Stimulated activated CD8-positive, alpha-beta memory T cell treated with anti-CD3 and anti-CD28 coated beads, Interleukin-15, amount 100 ng/mL, for 48 hours (primary cell): ENCODE measurements at regions not wholly inside any gene's neighbourhood (a gene's known extent, or its start where the extent isn't known, plus 50 kb on each side); places are given as distances from the start of the nearest gene placed in this dataset.
"Not testable (repeated sequence)": the region's sequence is repeated elsewhere in the genome, so short reads cannot be mapped to it uniquely, and the experiment has no call there.

ENCODE experiments used
- DNase-seq, 2 donors: peaks; one replicate each; pipeline ENCODE4 v3.0.0-alpha.2; 2020; ENCODE audit warnings: low read depth in 2 of 2

- not testable (repeated sequence) for DNase-seq
Observed at GRCh38 chr9:41018948-41019347, 109.5 kb downstream of the FOXD4L6 start.

DNA sequence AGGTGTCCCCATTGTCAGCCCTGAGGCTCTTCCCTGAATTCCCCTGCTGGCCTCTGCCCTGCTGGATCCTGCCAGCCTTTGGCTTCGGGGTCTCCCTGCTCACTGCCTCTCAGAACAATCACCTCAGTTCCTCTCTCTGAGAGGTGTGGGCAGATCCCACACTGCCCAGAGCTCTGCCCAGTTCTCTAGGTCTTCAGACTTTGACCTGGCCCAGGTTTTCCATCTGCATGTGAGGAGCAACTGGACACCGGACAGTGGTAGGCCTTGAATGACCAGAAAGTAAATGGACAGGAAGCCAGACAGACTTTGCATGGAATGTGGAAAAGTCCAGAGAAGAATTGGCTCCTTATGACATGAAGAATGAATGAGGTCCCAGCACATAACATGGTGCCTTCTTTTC, 111.8 kb downstream of the FOXD4L6 start:
- DNase-seq: not testable (repeated sequence)

- not testable (repeated sequence) for DNase-seq
Observed at GRCh38 chr9:40999952-41000700, 128.4 kb downstream of the FOXD4L6 start.

DNA sequence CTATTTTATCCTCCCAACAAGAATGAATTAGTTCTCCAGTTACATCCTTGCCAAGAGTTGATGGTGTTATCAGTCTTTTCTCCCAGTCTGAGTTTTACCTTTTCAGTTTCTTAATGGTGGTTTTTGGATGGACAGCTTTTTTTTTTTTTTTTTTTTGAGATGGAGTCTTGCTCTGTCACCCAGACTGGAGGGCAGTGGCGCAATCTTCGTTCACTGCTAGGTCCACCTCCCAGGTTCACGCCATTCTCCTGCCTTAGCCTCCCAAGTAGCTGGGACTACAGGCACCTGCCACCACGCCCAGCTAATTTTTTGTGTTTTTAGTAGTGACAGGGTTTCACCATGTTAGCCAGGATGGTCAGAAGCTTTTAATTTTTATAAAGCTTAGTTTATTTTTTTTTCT, 133.0 kb downstream of the FOXD4L6 start:
- DNase-seq: not testable (repeated sequence)

GRCh38 chr9:40993842-40994241, 134.6 kb downstream of the FOXD4L6 start:
- DNase-seq: not testable (repeated sequence)

DNA sequence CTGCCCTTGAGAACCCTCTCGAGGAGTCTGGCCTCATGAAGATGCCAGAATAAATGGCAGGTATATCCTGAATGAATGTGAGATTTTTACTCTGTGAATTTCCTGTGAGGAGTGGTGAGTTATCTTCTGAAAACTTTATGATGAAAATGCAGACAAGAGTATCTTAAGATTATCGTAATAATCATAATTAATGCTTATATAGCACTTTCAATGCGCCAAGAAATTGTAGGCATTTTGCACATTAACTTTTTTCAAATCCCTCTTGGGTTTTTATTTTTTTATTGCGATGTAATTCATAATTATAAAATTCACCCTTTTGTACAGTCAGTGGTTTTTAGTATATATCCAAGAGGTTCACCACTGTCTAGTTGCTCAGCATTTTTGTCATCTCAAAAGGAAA, 135.1 kb downstream of the FOXD4L6 start:
- DNase-seq: not testable (repeated sequence)

- DNase-seq: not testable (repeated sequence)
Observed at GRCh38 chr9:40992472-40992821, 136.0 kb downstream of the FOXD4L6 start.

DNA sequence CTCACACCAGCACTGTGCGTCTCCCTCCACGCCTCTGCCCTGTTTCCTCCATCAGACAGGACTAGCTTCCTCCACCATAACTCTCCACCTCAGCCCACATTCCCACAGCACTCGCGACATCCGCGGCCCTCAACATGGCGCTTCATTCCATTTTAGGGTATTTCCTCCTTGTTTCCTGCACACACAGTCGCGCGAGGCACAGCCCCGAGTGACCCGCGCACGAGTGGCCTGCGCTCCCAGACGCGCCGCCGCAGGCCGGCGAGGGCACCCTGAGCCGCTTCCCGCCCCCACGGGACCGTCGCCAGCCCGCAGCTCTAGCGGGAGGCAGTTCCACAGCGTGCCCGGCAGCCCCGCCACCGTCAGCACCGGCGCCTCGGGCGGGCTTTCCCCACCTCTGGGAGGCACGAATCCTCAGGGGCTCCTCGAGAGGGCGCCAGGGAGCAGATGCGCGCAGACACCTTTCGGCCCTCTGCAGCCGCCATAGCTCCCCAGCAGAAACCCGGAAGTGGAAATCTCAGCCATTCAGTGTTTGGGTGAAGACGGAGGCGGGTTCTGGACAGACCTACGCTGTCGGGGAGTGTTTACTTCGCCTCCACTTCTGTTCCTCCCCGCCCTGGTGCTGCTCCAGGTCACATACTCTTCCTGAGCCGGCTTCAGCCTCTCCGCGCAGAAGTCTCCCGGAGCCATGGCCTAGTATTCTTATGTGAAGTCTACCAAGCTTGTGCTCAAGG, 136.6 kb downstream of the FOXD4L6 start:
- DNase-seq: peak; percentile 97 to 98

DNA sequence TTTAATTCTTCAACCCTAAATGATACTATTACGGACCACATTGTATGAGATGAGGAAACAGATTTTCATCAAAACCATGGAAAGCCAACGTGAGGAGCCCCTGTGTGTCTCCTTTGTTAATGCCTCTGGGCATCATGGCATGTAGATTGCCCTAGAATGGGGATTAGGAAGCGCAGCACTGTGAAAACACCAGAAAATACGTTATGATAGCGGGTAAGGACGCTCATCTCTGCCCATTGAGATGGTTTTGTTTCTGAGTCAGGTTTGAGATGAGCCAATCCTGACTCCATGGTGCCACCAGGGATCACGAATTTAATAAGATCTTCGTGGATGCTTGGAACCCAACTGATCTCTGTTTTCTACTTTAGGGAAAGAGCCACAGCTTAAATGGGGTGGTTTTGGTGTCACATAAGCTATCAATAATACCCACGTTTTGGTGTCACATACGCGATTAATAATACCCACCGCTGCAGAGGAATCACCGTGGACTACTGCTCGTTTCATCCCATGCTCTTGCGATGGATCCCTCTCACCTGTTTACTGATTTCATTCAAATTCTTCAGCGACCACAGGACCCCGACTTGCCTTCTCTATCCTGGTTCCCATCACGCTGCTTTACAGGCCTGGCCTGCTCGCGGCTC, 137.3 kb downstream of the FOXD4L6 start:
- not testable (repeated sequence) for DNase-seq

DNA sequence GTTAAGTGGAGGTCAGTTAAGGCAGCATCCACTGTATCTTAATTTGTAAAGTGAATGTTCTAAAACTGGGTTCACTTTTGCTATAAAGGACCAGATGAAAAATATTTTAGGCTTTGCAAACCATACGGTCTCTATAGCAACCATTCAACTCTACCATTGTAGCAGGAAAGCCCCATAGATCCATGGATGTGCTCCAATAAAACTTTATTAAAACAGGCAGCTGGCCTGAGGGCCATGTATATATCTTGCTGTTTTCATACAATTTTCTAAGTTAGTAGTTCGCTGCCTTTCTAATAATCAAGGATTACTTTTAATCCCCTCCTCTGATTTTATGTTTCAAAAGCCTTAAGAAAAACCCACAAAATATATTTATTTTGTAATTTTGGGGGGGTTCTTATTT, 142.1 kb downstream of the FOXD4L6 start:
- DNase-seq: not testable (repeated sequence)

GRCh38 chr9:40975351-40975750, 153.1 kb downstream of the FOXD4L6 start:
- DNase-seq: not testable (repeated sequence)

DNA sequence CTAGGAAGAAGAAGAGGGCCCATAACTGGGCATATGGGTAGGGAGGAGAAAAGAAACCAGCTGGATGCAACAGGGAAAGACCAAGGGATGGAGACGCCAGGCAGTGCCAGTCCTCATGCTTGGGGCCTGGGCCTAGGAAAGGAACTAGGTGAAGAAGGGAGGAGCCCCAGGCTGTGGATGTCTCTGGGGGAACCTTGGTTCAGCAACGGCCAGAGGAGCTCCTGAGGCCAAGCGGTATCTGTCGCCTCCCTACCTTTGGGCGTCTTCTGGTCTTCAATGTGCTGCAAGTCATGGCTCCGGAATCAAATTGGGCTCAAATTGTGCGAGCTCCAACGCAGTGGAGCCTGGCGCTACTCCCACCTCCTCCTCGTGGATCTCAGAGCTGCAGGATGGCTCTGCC, 153.6 kb downstream of the FOXD4L6 start:
- DNase-seq: not testable (repeated sequence)

DNA sequence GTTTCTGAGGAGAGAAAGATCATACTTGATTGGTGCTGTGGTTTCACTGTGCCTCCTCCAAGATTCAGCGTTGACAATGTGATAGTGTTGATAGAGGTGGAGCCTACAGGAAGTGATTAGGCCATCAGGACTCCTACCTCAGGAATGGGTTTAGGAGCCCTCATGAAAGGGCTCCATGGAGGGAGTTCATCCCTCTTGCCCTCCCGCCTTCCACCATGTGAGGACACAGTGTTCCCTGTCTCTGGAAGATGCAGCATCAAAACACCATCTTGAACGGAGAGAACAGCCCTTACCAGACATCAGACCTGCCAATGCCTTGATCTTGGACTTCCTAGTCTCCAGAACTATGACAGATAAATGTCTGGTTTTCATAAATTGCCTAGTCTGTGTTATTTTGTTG, 156.7 kb downstream of the FOXD4L6 start:
- DNase-seq: not testable (repeated sequence)

GRCh38 chr9:40970340-40970739, 158.1 kb downstream of the FOXD4L6 start:
- DNase-seq: not testable (repeated sequence)

GRCh38 chr9:40962461-40962860, 166.0 kb downstream of the FOXD4L6 start:
- DNase-seq: not testable (repeated sequence)

DNA sequence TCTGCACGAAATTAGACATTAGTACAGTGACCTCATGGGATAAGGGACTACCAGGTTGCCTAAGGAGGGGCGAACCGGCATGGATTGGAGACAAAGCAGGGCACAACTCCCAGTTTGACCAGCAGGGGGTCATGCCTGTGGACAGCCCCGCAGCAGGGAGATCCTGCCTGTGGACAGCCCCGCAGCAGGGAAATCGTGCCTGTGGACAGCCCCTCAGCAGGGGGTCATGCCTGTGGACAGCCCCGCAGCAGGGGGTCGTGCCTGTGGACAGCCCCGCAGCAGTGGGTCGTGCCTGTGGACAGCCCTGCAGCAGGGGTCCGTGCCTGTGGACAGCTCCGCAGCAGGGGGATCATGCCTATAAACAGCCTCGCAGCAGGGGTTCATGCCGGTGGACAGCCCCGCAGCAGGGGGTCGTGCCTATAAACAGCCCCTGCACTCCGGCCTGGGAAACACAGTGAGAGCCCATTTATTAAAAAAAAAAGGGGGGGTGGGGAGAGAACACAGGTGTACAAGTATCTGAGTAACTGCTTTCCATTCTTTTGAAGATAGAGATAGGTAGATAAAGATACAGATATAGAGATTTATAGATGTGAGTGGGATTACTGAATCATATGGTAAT, 176.5 kb downstream of the FOXD4L6 start:
- not testable (repeated sequence) for DNase-seq

GRCh38 chr9:40946228-40946627, 182.3 kb downstream of the FOXD4L6 start:
- DNase-seq: not testable (repeated sequence)

DNA sequence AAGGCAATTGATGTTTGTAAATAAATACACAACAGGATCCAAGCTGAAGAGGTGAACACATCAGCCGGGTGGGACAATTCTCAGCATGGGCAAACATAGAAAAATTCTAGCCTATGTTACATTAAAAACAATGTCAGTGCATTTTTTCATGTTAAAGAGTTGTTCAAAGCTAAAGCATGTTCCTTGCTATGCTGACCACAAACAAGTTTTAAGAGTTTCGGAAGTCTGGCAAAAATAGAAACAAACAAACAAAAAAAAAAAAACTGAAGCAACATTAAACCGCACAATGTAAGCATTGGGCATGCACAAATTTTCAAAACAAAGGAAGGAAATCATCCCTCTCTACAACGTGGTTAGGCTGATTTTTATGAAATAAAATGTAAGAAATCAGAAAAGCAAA, 185.8 kb downstream of the FOXD4L6 start:
- DNase-seq: not testable (repeated sequence)

DNA sequence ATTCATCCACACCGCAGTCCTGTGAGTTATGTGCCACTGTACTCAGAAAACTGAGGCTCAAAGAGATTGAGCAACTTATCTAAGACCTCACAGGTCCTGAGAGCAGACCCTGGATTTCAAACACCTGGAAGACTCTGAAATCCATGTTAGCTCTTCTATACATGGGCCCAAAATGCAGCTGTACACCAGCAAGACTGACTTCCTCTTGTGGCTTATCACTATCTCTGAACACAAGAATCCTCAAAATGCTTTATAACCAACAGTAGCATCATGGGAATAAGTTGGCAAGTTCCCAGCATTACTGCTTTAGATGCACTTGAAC, 188.6 kb downstream of the FOXD4L6 start:
- not testable (repeated sequence) for DNase-seq

GRCh38 chr9:40939201-40939887, 189.1 kb downstream of the FOXD4L6 start:
- DNase-seq: not testable (repeated sequence)

DNA sequence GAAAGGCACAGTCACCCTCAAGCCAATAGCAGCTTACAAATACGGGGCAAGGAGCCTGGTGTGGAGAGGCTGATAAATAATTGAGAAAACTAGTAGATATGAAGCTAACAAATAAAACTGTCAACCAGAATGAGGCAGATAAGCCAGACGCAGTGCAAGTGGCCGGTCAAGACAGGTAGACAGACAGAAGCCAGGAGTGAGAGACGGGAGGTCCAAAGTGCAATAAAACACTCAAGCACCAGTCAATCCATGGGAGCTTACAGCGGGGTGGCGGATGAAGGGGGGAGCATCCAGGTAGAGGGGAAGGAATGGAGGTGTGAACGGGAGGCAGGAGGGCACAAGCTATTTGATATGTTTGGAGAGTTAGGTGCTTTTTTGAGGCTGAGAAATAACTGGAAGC, 193.1 kb downstream of the FOXD4L6 start:
- no peak for DNase-seq

DNA sequence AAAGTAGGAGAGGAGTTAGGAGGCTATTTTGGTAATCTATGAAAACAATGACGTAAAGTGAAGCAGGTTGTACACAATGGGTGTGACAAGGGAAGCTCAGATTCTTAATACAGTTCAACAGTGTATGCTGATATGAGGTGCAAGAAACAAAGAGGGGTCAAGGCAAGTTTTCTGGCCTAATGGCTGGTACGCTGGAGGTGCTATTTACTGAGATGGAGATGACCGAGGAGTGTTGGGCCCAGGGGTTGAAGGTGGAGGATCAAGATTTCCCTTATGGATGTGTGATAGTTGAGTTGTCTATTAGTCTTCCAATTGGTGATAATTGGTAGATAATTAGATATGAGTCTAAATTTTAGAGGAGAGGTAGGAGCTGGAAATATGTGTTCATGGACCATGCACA, 194.0 kb downstream of the FOXD4L6 start:
- not testable (repeated sequence) for DNase-seq
